ENCODE measurements at regions not wholly inside any gene's neighbourhood (a gene's known extent, or its start where the extent isn't known, plus 50 kb on each side); places are given as distances from the start of the nearest gene placed in this dataset.
"Not testable (repeated sequence)": the region's sequence is repeated elsewhere in the genome, so short reads cannot be mapped to it uniquely, and the experiment has no call there.

DNA sequence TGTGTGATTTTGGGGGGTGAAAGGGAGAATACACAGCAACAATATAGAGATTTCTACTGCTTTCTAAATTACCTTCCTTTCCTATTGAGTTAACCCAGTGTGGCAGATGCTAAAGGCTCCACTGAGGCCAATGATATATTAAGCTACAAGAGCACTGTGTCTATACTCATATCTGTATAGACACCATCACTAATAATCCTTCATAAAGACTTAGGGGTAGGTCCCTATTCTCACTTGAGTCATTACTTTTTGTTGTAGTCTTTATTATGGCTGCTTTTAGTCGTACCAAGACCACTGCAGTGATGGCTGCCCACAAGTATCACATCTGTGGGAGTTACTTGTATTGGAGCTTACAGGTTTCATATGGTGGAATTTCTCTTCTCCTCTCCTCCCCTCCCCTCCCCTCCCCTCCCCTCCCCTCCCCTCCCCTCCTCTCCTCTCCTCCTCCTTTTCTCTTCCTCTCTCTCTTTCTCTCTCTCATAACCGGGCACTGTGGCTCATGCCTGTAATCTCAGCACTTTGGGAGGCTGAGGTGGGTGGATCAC, 637.6 kb downstream of the ADCYAP1 start:
- no peak for DNase-seq (ENCODE audit: low read depth)

DNA sequence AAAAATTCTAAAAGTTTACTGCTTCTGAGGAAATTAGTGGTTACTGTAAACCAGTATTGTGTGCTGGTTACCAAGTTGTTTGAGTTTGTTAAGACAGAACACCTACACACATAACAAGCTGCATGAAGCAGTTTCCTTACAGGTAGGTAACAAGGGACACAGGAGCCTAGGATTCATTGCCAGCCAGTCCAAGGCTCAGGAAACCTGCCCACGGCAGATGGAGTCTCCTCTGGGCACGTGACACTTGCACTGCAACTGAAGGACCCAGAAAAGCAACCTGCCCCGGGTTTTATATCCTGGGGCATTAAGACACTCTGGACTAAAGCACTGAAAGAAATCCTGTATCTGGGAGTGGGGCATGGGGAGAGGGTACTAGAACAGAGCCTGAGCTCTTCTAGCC, 639.3 kb downstream of the ADCYAP1 start:
- DNase-seq (ENCODE audit: low read depth) = no peak

DNA sequence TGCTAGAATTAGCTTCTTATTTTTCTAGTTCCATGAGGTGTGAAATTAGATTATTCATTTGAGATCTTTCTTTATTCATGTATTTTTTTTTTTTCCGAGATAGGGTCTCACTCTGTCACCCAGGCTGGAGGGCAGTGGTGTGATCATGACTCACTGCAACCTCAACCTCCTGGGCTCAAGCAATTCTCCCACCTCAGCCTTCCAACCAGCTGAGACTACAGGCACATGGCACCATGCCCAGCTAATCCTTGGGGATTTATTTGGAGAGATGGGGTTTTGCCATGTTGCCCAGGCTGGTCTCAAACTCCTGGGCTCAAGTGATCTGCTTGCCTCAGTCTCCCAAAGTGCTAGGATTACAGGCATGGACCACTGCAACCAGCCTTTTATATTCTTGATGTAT, 653.0 kb downstream of the ADCYAP1 start:
- not testable (repeated sequence) for DNase-seq (ENCODE audit: low read depth)

DNA sequence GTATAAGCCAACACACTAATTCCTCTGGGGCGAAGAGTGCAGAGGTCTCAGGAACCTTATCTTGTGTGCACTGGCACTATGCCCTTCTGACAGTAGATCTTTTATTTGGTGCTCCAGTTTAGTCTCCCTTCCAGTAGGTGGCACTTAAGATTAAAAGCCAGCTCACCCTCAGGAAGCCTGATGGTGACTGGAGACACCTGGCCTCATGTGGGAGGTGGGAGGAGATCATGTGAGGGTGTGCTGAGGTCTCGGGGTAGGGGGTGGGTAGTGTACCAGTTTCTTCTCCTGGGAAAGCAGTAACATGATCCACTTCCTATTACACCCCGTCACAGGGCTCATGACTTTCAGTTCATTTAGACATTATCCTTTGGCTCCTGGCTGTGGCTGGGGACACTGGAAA, 654.9 kb downstream of the ADCYAP1 start:
- DNase-seq (ENCODE audit: low read depth) = no peak

DNA sequence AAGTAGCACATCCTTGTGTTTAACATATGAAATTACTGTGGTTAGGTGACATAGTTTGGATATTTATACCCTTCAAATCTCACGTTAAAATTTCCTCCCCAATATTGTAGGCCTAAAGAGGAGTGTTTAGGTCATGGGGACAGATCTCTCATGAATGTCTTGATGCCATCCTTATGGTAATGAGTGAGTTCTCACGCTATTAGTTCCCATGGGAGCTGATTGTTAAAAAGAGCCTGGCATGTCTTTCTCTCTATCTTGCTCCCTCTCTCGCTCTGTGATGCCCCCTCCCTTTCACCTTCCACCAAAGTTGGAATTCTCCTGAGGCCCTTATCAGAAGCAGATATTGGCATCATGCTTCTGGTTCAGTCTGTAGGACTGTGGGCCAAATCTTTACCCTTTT, 660.1 kb downstream of the ADCYAP1 start:
- no peak for DNase-seq (ENCODE audit: low read depth)

DNA sequence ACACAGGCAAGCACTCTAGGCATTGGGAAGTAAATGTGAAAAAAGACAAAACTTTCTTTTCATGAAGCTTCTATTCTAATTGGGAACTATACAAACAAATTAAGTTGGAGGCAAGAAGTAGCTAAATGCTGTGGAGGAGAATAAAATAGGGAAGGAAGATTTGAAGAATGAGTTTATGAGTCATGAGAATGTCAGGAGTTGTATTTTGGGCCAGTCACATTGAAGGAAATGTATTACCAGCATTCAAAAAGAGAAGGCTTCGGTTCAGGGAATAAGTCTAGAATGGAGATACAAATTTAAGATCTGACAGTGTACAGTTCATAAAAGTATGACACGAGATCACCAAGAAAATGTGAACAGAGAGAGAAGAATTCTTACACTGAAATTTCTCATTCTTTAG, 666.5 kb downstream of the ADCYAP1 start:
- DNase-seq (ENCODE audit: low read depth) = no peak

DNA sequence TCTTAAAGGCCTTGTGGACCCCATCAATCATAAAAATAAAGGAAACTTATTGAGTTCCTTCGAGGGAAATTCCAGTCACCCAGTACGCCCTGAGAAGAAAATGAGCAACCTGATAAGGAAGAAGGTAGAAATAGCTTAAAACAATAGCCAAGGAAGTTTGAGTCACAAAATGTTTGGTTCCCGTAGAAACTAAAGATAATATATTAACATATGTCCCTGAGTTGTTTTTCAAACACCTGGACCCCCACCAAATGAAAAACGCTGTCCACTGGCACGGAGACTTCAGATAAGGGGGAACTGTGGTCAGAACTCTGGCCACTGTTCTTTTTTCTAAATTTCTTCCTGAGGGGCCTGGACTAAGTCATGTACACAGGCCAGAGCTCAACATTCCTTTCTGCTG, 669.1 kb downstream of the ADCYAP1 start:
- DNase-seq (ENCODE audit: low read depth) = no peak

DNA sequence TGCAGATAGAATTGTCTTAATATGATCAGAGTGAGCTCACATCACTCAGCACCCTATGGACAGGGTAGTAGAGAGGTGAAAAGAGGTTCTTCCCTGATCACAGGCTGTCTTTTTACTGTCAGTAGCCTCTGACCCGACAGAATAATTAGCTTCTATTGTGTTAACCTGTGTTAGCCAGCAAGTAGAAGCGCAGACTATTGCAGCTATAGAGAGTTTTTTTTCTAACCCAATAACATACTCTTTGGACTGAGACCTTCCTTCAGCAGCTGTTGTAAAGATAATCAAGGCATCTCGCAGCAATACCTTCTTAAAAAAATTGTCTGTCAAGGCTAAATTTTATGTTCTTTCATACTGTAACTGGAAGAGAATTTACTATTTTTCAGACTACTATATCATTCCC, 670.4 kb downstream of the ADCYAP1 start:
- DNase-seq (ENCODE audit: low read depth) = no peak

DNA sequence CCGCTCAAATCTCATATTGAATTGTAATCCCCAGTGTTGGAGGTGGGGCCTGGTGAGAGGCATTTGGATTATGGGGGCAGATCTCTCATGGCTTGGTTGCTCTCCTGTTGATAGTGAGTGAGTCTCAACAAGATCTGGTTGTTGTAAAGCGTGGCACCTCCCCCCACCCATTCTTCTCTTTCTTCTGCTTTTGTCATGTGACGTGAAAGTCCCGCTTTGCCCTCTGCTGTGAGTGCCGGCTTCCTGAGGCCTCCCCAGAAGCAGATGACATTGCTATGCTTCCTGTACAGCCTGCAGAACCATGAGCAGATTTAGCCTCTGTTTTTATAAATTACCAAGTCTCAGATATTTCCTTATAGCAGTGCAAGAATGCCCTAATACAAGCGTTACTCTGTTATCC, 673.8 kb downstream of the ADCYAP1 start:
- DNase-seq (ENCODE audit: low read depth) = no peak

DNA sequence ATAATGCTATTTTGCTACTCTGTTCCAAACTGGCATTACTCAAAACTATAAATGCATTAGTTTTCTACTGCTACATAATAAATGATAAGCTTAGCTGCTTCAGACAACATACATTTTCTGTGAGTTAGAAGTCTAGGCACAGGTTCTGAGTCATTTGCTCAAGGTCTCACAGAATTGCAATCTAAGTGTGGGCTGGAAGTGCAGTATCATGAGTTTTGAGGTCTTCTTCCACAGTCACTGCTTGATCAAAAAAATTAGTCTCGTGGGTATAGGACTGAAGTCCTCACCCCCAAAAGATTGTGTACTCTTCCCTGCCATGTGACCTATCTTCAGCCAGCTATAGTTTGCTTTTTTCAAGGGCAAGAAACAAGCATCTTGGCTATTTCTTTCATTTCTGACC, 676.9 kb downstream of the ADCYAP1 start:
- DNase-seq (ENCODE audit: low read depth) = no peak

DNA sequence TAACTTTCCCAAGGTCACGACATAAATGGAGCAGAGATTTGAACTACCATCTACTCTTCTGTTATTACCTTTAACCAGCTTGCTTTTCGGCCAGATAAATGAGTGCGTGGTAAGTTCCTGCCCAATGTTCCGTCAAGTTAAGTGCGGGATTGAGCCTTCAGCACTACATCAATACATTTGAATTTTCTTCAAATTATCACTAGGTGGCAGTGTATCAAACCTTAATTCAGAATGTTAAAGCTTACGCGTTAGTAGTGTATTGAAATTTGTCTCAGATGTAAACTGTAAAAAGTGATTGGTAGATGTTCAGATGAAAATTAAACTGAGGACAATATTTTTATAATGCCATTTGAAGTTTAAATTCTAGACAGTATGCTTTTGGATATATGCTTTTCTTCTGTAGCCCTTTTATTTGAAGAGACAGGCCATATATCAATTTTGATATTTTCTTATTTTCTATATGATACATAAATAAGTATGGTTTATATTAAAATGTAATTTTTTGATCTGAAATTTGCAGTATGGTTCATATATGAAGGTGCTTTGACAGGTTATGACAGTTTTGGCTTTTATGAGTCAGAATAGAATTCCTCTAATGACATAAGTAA, 681.3 kb downstream of the ADCYAP1 start:
- peak; percentile 9 for DNase-seq (ENCODE audit: low read depth)

DNA sequence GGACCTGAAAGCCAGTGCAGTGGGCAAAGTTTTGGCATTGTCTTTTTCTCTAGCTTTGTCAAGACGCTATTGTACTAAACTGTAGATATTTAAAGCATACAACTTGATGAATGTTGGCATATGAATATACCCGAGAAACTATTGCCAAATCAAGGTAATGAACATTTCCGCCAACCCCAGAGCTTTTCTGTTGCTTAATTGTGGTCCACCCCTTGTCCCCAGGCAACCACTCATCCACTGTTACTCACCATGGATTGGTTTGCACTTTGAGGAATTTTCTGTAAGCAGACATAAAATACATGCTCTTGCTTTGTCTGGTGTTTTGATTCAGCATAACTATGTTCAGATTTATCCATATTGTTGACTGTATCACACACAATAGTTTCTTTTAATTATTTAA, 688.4 kb downstream of the ADCYAP1 start:
- DNase-seq (ENCODE audit: low read depth) = no peak

DNA sequence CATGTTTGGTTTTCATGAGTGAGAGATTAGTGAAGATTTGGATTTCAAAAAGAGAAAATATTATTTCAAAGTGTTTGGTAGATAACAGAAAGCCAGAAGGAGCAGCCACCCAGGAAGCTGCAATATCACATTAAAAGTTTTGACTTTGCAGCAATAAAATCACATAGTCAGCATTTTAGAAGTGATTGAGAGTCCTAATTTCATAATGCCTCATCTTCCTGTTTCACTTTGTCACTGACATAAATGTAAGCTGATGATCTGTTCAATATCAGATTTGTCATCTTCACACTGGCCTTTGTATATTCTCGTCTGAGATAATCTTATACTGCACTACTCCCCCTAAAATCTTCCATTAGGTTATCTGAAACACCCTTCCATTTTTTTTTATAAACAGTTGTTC, 690.5 kb downstream of the ADCYAP1 start:
- no peak for DNase-seq (ENCODE audit: low read depth)

DNA sequence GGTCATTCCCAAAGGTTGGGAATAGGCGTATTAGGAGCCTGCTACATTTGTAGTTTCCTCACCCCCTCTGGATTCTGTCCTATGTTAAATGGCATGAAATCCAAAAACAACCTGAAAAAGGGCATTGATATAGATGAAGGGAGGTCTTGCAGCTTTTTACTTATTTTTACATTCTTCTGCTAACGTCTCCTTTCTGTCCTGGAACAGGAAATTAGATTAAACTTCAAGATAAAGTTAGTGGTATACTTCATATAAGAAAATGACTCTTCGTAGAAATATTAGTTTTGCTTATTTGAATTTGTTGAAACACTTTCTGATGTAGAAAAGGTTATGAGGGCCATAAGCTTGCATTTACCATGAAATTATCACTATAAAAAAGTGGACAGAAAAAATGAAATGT, 694.5 kb downstream of the ADCYAP1 start:
- DNase-seq (ENCODE audit: low read depth) = no peak

DNA sequence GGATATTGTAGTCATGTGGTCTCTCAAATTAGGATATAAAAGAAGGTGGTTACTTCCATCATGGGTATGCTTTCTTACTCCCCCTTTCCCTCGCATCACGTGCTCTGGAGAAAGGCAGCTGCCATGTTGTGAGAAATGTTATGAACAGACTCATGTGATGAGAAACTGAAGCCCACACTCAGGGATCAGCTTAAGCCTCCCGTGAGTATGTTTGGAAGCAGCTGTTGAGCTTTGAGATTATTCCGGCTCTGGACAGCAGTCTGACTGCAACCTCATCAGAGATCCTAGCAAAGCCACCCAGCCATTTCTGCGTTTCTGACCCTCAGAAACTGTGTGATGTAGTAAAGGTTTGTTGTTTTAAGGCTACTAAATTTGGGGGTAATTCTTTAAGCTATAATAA, 700.1 kb downstream of the ADCYAP1 start:
- no peak for DNase-seq (ENCODE audit: low read depth)

DNA sequence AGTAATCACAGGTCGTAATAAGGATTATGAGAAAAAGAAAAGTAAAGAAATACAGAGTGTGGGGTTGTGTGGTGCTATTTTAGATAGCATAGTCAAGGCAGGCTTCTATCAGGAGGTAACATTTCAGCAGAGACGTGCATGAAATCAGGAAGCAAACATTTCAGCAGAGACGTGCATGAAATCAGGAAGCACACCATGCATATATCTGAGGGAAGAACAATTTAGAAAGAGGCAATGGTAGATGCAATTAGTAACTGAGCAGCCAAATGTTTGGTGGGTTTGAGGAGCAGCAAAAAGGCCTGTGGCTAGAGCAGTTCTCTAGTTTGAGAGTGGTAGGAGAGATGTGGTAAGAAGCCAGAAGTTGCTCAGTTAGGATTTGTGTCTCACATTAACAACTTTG, 713.7 kb downstream of the ADCYAP1 start:
- no peak for DNase-seq (ENCODE audit: low read depth)

DNA sequence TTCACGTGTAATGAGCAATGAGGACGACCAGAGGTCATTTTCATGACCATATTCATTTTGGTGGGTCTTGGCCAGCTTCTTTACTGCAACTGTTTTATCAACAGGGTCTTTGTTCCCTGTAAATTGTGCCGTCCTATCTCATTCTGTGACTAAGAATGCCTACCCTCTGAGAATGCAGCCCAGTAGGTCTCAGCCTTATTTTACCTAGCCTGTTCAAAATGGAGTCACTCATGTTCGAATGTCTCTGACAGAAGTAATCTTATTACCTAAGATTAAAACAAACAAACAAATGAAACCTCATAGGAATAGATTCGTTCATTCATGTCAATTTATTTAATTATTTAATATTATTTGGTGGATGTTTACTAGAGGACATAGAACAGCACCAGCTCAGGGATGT, 714.8 kb downstream of the ADCYAP1 start:
- no peak for DNase-seq (ENCODE audit: low read depth)

DNA sequence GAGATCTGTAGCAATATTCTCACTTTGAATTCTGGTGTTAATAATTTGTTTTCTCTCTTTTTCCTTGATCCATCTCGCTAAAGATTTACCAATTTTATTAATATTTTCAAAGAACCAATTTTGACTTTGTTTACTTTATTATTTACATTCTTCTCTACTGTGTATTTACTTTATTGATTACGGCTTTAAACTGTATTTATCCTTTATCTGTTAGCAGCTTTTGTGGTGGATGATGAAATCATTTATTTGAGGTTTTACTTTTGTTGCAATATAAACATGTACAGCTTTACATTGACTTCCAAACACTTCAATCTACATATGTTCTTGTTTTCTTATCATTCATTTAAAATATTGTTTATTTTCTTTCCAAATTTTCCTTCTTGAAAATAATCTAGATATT, 719.9 kb downstream of the ADCYAP1 start:
- DNase-seq (ENCODE audit: low read depth) = no peak

DNA sequence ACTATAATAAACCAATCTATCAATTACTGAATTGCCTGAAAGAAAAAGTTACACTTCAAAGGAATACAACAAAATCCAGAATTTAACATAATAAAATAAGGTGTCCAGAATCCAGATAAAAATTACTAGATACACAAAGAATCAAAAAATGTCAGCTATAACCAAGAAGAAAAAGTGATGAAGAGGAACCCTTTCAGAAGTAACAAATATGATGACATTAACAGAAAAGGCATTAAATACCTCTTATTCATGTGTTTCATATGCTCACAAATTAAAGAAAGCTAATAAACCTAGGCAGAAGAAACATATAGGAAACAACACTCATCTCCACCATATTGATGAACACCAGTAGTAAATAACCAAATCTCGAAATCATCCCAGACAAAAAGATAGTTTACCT, 722.8 kb downstream of the ADCYAP1 start:
- DNase-seq (ENCODE audit: low read depth) = no peak

DNA sequence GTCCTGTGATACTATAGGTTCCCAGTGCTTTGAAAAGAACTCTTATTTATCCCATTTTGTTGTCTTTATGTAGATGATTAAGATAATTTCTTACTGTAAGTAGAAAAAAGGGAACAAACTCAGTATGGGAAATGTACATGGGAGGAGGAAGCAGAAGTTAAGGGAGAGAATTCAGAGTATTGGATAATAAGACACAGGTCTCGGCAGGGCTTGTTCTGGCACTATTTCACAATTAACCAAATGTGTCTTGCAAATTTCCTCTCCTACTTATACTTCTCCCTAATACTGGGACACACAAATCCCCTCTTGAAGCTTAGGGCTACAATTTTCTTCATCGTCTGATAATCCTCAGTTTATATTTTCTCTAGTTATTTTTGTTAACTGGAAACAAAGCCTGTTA, 744.0 kb downstream of the ADCYAP1 start:
- DNase-seq (ENCODE audit: low read depth) = no peak

DNA sequence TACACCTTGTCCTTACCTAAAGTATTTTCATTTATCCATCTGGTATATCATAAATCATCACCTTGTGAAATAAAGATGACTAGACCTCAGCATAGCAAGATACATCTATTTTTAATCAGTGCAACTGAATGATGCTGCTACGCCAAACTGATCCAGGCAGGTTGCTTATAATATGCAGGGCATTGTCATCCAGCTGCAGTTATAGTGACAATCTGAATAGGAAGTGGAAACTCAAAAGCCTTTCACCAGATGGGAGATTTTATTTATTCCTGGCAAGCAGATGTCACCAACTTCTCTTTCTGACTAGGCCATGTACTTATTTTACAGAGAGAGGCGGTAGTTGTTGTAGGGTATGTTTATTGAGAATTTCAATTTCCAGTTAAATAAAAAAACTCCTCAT, 747.3 kb downstream of the ADCYAP1 start:
- no peak for DNase-seq (ENCODE audit: low read depth)

DNA sequence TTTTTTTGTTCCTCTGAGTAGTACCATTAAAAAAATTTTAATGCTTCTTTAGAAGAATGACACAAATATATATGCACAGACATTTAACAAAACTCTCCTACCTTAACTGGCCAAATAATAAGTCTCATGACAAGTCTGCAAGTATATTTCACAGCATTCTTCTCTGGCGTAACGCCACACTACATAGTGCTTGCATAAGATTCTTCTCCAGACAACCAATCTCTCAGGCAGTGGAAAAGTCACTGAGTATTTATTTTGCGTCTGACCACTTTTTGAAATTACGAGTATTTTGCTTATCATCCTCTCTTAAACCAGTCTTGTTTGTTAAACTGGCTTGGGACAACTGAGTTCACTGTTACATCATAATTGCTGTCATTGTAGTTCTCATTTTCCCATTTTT, 749.2 kb downstream of the ADCYAP1 start:
- DNase-seq (ENCODE audit: low read depth) = no peak

DNA sequence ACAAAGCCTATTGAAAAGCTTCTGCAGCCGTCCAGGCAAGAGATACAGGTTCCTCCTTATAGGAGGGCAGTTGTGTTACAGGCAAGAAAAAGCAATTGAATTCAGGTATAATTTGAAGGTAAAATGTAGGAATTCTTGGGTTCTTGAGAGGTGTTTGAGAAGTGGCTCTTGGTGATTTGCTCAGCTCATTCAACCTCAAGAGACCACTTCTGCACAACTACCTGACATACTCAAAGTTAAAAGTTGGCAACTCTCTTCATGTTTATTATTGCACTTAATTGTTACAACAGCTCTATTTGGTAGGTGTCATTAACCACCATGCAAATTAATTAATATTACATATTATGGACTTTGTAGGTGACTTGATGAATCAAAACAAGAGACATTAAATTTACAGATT, 753.2 kb downstream of the ADCYAP1 start:
- no peak for DNase-seq (ENCODE audit: low read depth)

DNA sequence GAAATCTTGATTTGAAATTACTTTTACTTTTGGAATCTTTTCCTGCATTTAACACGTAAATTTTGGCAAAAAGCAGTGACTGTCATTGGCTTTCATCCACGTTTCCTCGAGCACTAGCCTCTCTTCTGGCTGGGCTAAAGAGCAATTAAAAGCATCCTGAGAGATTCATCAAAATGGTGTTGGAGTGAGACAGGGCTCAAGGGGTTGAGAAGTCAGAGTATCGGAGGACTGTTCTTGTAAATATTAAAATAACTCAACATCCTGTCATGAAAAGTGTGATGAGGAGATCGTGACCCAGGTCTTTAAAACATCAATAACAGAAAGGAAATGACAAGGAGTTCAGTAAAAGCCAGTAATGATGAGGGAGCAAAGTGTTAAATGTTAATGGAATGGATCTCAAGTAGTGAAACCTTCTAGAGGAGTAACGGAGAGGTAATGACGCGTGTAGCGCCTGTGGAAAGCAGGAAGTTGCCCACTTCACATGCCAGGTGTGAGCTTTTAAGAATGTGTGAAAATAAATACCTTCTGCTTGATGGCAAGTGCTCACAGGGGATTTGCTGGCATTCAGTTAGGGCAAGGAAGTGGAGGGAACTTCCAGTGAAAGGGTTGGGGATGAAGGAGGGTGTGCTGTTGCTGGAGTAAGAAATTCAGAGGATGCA, 754.4 kb downstream of the ADCYAP1 start:
- DNase-seq (ENCODE audit: low read depth) = no peak
